OCI-LY7 (cell line): ENCODE measurements at regions not wholly inside any gene's neighbourhood (a gene's known extent, or its start where the extent isn't known, plus 50 kb on each side); places are given as distances from the start of the nearest gene placed in this dataset.

ENCODE experiments used
- BruUV-seq: library from RNA; stranded (reverse); fragments of 400-500 nt; replicated peaks from 2 replicates; lab custom pipeline; 2021; lab: Mats Ljungman, UMichigan
- CTCF ChIA-PET: fragments of 300-600 bp; sonication (Branson Sonifier 250); formaldehyde crosslinking; loops from one replicate; lab custom pipeline; 2022; ENCODE audit warnings: antibody characterized with exemption; ENCODE audit not compliant: unreplicated experiment; lab: Charles Lee
- POLR2A ChIA-PET: fragments of 300-600 bp; sonication (Branson Sonifier 250); formaldehyde crosslinking; loops from one replicate; lab custom pipeline; 2022; ENCODE audit warnings: antibody characterized with exemption; lab: Charles Lee
- DNase-seq: peaks from one replicate; pipeline ENCODE4 v3.0.0-alpha.2; 2015; ENCODE audit warnings: low spot score
- H2AFZ ChIP-seq: fragments of 200-600 bp; sonication (generic), shearing (Covaris generic); 2 replicates; pipeline ENCODE4 v1.6.1; 2014; ENCODE audit warnings: mild to moderate bottlenecking, antibody characterized with exemption, low read length, moderate library complexity
- H3K27ac ChIP-seq: fragments of 200-600 bp; sonication (generic); 2 replicates; pipeline ENCODE4 v1.5.1; 2014; ENCODE audit warnings: mixed run types, low read depth, mild to moderate bottlenecking, moderate library complexity, low read length, inconsistent platforms; ENCODE audit not compliant: poor library complexity, severe bottlenecking
- H3K36me3 ChIP-seq: fragments of 200-600 bp; sonication (generic); 2 replicates; pipeline ENCODE4 v1.6.1; 2014; ENCODE audit warnings: mild to moderate bottlenecking, antibody characterized with exemption, low read length, moderate library complexity, mixed read lengths; ENCODE audit not compliant: insufficient read depth
- H3K4me1 ChIP-seq: fragments of 200-600 bp; sonication (generic); 2 replicates; pipeline ENCODE4 v1.5.1; 2014; ENCODE audit warnings: mild to moderate bottlenecking, low read length; ENCODE audit not compliant: insufficient read depth, poor library complexity, severe bottlenecking
- H3K4me2 ChIP-seq: fragments of 200-600 bp; sonication (generic); 2 replicates; pipeline ENCODE4 v1.6.1; 2014; ENCODE audit warnings: mild to moderate bottlenecking, low read length
- H3K4me3 ChIP-seq: fragments of 200-600 bp; sonication (generic); 2 replicates; pipeline ENCODE4 v1.5.1; 2014; ENCODE audit warnings: mild to moderate bottlenecking, low read depth, low read length; ENCODE audit not compliant: poor library complexity, severe bottlenecking
- H3K79me2 ChIP-seq: fragments of 200-600 bp; sonication (generic); 2 replicates; pipeline ENCODE4 v1.6.1; 2016; ENCODE audit warnings: low read depth, mild to moderate bottlenecking, low read length, moderate library complexity, mixed read lengths; ENCODE audit not compliant: insufficient read depth
- H3K9me2 ChIP-seq: fragments of 200-600 bp; sonication (generic); 2 replicates; pipeline ENCODE4 v1.6.1; 2016; ENCODE audit warnings: mild to moderate bottlenecking, low read length, mixed read lengths; ENCODE audit not compliant: insufficient read depth
- H3K9me3 ChIP-seq: fragments of 200-600 bp; sonication (generic); 2 replicates; pipeline ENCODE4 v1.6.1; 2014; ENCODE audit warnings: mild to moderate bottlenecking, mixed run types, low read length, mixed read lengths
- H4K20me1 ChIP-seq: fragments of 200-600 bp; sonication (generic); 2 replicates; pipeline ENCODE4 v1.6.1; 2014; ENCODE audit warnings: mild to moderate bottlenecking, antibody characterized with exemption, low read length, moderate library complexity, mixed read lengths; ENCODE audit not compliant: insufficient read depth
- CTCF ChIP-seq: fragments of 200-600 bp; sonication (generic); conservative IDR thresholded peaks from 2 replicates; pipeline ENCODE4 v1.5.1; 2014; ENCODE audit warnings: mild to moderate bottlenecking, antibody characterized with exemption, low read length, moderate library complexity, mixed read lengths
- EZH2phosphoT487 ChIP-seq: fragments of 200-600 bp; sonication (generic); IDR thresholded peaks from 2 replicates; pipeline ENCODE4 v1.6.1; 2018; ENCODE audit warnings: low read depth, borderline replicate concordance, mild to moderate bottlenecking, mixed run types, antibody characterized with exemption, low read length, moderate library complexity, mixed read lengths
- intact Hi-C: fragments of 100-400 bp; cut with micrococcal nuclease; formaldehyde crosslinking; loops from one replicate; pipeline ENCODE4 v1.10.0; 2022; ENCODE audit not compliant: unreplicated experiment

GRCh38 chr2:129103936-129104878, 785.5 kb upstream of the HS6ST1 start:
- Histone ChIP-seq H3K9me2 (no peaks in the 10 kb centered on the region), H3K79me2 (no peaks in the 10 kb centered on the region), H4K20me1 (no peaks in the 10 kb centered on the region), H3K4me1 (no peaks in the 10 kb centered on the region), H3K4me3 (no peak overlapping the region), H3K36me3 (no peaks in the 10 kb centered on the region), H3K9me3 (no peaks in the 10 kb centered on the region), H2AFZ (no peak overlapping the region), H3K4me2 (no peak overlapping the region), H3K27ac (no peak overlapping the region)
- intact Hi-C loops, result no loop called here
- ChIA-PET CTCF (no interaction called here), POLR2A (no interaction called here)
- no peak for DNase-seq
- no TSS peak for BruUV-seq
- TF ChIP-seq CTCF (no peak), EZH2phosphoT487 (no peak)

DNA sequence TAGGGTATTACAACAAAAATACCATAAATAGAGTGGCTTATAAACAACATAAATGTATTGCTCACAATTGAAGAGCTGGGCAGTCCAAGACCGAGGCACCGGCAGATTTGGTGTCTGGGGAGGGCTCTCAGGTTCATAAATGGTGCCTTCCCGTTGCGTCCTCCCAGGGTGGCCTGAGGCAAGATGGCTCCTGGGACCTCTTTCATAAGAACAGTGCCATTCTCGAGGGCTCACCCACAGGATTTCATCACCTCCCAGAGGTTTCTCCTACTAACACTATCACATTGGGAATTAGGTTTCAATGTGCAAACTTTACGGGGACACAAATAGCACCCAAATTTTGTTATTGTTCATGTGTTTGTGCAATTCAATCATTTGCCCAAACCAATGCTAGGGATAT, 793.5 kb upstream of the HS6ST1 start:
- no peak overlapping the region for H3K4me3 ChIP-seq
- H3K36me3 ChIP-seq, result no peaks in the 10 kb centered on the region
- TF ChIP-seq CTCF (no peak), EZH2phosphoT487 (no peak)
- CTCF ChIA-PET, result no interaction called here
- H3K9me3 ChIP-seq, result no peaks in the 10 kb centered on the region
- no peak for DNase-seq
- POLR2A ChIA-PET, result no interaction called here
- H3K4me2 ChIP-seq, result no peak overlapping the region
- no peak overlapping the region for H3K27ac ChIP-seq
- intact Hi-C loops, result no loop called here
- no peaks in the 10 kb centered on the region for H3K79me2 ChIP-seq
- H3K4me1 ChIP-seq, result no peaks in the 10 kb centered on the region
- no TSS peak for BruUV-seq
- no peaks in the 10 kb centered on the region for H3K9me2 ChIP-seq
- H4K20me1 ChIP-seq, result no peaks in the 10 kb centered on the region
- H2AFZ ChIP-seq, result no peak overlapping the region

GRCh38 chr2:129113776-129114175, 795.1 kb upstream of the HS6ST1 start:
- Histone ChIP-seq H3K9me2 (no peaks in the 10 kb centered on the region), H2AFZ (no peak overlapping the region), H3K36me3 (no peaks in the 10 kb centered on the region), H3K79me2 (no peaks in the 10 kb centered on the region), H3K4me2 (no peak overlapping the region), H3K27ac (no peak overlapping the region), H4K20me1 (no peaks in the 10 kb centered on the region), H3K9me3 (no peaks in the 10 kb centered on the region), H3K4me3 (no peak overlapping the region), H3K4me1 (no peaks in the 10 kb centered on the region)
- DNase-seq, result no peak
- TF ChIP-seq CTCF, result no peak
- no TSS peak for BruUV-seq
- intact Hi-C loops, result no loop called here
- POLR2A ChIA-PET, result no interaction called here
- CTCF ChIA-PET, result no interaction called here
